ENCODE measurements at regions not wholly inside any gene's neighbourhood (a gene's known extent, or its start where the extent isn't known, plus 50 kb on each side); places are given as distances from the start of the nearest gene placed in this dataset.

DNA sequence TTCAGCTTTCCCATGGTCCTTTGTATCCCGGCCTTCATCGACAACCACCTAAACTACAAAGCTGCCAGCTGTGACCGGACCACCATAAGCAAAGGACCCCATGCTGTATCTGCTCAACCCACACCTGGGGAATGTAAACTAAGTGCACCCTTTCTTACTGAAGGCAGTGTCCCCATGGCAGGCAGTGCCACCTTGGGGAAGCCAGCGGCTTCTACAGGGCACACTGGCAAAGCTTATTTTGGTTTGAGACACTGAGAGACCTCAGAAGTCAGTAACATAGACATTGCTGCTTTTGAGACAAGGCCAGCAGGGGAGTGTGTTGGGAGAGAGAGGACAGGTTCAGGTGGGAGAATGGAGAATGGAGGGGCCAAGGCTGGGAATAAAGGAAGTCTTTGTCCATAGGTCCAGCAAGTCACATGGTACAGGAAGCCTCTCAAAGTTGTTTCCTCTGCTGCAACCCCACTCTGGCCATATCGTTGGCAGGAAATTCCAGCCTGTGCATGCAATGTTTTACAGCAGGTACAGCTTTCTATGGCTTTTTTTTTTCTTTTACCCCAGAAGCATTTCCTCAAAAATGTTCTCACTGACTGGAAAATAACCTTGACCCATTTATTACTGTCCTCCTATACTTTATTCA is 85.9 kb upstream of the NPVF start:
- DNase-seq = no peak

DNA sequence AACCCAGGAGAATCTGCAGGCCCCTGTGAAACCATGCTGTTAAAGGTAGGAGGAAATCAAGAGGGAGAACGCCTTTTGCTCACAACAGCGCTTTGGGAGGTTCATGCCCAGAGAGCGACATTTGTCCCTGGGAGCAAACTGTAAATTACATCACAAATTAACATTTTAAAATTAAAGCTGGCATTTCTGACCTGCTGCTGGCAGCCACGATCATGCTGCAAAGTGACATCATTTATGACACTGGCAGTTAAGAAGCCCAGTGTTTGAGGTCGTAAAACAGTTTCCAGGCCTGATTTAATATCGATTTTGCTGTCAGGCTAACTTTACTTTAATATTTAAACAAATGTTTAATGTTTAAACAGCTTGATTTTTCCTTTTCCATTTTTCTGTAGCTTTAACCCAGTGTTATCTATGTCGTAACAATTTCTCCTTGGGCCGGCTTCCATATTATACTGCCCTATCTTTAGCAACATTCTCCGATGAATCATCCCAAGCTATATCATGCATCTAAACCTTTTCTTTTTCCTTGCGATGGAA is 86.5 kb upstream of the NPVF start:
- no peak for DNase-seq

DNA sequence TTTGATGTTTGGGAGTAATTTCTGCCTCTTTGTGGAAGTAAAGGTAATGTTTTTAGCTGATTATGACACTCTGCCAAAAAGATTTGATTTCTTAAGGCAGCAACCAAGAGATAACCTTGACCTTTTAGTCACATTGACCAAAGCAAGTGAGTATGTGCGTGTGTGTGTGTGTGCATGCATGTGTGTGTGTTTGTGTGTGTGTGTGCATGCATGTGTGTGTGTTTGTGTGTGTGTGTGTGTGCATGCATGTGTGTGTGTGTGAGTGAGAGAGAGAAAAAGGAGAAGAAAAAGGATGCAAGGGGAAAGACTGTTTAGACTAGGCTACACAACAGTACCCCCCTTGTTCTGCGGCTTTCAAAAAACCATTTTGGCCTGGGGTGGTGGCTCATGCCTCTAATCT is 88.1 kb upstream of the NPVF start:
- no peak for DNase-seq

DNA sequence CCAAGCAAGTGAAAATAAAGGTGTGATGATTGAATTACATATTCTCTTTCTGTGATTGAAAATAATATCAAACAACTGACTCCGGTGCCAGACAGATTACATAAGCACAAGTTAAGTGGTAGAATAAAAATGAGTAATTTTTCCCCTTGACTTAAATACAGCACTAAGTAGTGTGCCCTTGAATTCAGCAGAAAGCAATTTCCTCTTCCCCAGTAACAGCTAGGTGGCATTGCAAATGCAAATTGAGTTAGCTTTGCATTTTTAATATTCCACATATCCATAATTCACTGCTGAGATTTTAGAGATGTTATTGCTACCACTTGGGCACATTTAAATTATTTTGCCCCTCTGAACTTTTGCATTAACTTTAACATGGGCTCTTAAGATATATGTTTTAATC is 89.8 kb upstream of the NPVF start:
- DNase-seq = no peak

DNA sequence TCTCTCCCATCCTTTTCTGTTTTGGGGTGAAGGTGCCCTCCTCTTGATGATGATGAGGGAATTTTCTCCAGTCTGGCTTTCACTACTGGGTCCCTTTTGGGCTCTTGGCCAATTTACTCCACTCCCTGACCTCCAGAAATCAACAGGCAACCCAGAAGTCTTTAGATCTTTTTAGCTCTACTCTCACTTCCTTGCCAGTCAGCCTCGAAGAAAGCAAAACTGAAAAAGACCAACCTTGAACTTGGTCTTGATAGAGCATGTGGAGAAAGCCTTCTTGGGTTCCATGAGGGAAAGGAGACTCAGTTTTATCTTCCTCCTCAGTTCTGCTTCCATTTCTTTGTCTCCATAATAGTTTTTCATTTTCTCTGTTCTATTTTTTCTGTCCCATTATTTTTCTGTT is 91.4 kb upstream of the NPVF start:
- DNase-seq = no peak

DNA sequence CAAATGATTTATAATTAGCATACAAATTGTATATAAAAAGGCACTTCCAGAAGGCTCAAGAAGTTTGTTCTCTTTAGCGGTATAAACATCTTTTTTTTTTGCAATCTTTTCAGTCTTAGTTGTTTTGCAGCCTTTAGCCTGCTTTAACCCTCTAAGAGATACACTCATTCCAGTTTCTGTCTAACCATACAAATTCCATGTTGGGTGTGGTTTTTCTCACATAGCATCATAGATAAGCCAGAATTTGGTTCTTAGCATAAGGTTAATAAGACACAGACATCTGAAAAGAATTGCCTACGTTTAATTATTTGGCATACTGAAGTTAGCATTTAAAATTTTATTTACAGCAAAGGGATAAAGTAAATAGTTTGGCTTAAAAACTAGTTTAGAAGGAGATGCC is 92.5 kb upstream of the NPVF start:
- DNase-seq = no peak

DNA sequence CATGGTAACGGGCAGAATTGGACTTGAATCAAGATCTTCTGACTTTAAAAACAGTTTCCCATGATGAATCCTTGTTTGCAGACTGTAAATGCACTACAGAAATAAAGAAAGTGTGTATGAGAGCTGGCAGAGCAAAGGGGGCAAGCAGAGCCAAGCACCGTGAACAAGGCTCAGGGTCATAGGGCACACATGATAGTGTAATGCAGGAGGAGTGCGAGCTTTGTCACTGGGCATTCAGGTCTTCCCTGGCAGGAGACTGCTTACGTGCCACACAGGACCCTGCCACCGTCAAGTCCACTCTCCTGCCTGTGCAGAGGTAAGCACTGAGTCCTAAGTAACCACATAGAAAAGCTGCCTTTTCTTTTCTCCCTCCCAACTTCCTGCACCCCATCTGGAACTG is 93.1 kb upstream of the NPVF start:
- no peak for DNase-seq

DNA sequence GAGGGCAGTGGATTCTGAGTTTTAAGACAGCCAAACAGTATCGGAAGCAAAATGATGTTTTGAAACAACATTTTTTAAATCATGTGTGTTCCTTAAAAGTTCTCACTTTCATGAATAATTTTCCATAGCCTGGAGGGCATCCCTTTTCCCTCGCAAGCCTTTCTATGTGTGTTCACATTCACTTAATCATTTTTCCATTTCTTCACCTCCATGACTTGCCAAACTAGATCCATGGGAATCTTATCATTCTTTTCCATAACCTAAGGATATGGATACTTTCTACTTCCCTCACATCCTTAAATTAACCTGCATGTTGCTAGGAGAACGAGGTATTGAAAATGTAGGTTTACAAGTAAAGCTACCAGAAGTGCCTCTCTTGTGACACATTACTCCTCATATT is 94.2 kb upstream of the NPVF start:
- no peak for DNase-seq

DNA sequence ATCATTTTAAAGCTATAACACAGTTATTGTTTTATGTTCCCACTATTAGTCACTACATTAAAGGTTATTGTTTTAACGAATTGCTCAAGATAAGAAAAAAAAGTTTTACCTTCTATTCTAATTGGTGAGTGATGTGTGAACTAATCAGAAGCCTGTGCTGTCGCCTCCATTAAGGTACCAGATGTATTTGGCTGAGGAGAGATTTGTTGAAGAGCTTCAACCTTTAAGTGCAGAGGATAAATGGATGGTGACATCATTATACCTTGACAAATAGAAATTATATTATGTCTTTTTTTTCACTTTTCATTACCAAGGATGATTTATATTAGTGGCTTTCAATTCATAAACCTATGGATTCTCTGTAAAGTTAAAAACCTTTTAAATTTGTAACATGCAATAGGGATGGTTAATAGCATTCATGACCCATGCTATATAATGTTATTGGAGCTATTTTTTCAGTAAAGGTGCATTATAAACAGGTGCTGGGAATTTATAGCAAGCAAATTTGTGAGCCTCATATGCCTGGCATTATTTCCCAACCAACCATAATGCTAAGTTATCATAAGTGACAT is 97.0 kb upstream of the NPVF start:
- DNase-seq = no peak

DNA sequence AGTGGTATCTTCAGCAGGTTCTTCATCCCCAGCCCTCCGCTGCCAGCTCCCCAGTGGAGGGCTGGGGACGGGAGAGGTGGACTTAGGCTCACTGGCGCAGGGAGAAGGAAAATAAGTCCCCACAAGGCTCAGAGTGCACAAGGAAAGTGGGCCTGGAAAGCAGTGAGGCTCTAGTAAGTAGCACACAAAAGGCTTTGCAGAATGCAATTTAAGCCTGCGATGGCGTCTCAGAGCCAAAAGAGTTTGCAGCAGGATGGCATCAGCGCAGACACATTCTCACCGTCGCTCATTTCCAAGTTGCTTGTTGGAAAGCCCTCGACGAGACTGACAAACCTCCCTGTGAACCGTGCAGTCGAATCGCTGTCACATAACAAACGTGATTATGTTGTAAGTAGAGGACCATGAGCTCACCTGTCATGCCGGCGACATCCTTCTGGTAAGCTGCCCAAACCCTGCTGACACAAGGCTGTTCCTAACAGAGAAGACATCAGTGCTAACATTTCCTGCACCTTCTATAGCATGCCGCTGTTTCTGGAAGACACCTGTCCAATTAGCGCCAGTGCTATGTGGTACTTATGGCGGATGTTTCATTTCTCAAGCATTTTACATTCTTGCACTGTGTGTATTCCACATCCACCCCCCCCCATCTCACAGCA is 98.3 kb upstream of the NPVF start:
- DNase-seq = no peak

DNA sequence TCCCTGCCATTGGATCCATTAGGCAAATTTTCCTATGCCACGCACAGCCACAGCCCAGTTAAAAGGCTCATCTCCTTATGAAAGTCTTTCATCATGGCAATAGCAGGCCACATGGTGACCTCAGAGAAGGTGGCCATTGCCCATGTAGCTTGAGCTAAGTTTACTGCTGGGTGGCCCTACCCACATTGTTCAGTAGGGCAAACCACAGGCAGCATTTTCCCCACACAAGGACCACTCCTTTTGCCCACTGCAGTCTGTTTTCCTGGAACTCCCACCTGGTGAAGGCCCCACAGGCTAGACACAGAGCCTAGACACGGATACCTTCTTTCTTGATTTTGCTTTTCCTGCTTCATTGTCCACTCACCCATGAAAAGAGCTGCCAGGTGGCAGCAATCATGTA is 101.5 kb upstream of the NPVF start:
- DNase-seq = no peak

DNA sequence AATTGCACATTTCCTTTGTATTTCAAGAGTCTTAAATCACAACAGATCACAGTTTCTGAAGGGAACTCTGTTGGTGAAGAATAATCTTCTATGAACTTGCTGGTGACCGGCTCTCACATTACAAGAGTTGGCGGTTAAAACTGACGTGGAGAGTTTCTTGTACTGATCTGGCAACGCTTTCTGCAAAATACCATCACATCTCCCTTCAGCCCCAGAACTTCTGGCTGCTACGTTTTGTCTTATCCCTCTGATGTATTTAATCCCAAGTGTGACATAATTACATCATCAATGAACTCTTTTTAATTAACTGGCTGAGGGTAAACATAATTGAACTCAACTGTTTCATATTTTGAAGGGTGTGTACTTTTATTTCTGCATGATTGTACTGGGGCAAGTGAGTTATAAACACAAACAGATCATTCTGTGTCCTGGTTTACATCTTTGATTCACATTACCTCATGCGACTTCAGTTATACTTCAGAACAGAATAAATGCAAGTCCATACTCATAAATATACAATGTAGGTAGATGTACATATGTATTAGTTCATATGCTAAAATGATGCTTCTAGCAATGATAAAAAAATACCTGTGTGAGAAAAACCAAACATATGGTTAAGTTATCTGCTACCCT is 105.1 kb upstream of the NPVF start:
- DNase-seq = no peak

DNA sequence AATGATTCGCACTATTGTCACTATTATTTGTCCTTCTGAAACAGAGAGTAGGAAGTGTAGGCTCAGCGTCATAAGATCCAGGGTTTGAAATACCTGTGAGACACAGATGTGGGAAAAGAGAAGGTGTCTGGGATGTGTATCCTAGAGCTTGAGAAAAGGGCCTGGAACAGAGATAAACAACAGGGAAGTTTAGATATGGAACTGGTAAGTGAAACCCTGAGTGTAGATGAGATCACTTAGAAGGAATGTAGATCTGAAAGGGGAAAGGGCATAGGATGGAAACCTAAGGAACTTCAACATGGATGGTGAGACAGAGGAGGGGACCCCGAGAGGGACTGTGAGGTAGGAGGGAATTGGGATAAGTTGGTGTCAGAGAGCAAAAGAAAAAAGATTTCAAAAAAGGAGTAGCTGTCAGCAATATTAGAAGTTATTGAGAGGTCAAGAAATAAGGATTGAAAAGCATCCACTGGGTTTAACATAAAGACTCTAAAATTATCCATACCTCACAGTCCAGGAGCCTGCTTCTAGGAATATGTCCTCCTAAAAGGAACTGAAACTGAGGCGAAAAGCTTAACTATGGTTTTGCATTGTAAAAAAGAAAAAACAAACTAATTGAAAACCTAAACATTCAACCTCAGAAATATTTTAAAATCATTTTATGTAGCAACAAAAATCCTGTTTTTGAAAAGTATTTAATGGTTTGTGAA is 119.2 kb upstream of the NPVF start:
- no peak for DNase-seq

DNA sequence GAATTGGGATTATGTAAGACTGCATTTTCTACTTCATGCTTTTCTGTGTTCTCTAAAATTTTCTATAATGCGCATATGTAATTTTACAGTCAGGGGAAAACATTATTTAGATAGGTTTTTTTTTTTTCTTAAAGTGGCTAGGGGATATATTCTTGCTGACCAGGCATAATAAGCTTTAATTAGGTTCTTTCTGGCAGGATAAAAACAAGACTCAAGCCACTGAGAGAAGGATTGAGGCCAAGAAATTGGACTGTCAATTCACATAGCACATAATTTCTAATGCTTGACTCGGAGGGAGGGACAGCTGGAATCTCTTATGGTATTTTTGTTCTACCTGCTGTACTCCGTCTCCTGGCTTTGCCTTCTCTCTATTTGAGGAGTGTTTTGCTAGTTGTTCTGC is 119.8 kb upstream of the NPVF start:
- DNase-seq = no peak

DNA sequence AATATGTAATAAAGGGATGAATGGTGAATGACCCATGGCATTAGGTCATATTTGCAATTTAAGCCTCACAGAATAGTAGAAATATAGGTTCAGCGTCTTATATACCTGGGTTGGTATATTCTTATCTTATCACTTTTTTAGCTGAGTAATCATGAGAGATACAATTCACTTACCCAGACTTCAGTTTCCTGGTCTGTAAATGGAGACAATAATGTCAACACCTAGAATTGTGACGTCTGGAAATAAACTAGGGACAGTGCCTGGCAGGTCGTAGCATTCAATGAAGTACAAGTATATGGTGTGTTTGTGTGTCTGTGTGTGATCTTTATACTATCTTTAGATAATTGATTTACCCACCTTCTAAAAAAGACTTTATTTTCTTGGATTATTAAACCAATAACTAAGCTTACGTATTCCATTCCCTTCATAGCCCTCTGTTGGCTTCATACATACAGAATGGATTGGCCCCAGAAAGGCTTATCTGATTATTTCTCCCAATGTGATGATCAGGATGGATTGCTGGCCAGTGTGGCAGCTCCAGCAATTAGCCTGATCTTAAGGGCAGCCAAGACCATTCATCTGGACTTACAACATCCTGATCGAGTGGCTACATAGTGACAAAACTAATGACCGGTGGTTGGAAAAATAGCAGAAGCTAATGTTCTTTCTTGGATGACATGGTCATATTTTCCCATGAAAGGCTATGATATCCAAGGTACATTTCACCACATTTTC is 121.2 kb upstream of the NPVF start:
- no peak for DNase-seq

DNA sequence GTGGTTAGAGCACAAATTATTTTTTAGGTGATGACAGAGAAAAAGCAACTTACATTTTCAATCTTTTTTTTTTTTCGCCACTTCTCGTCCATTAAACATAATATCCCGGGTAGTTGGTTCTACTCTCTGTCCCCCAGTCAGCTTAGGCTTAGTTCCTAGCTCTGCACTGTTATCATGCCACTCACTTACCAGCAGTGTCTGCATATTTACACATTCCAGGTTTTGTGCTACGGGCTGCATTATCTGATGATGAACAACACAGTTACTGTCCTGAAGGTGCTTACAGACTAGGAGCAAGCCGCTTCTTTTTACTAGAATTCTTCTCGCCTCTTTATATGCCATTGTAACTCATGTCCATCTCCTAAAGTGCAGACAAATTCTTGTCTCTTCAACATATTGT is 121.8 kb upstream of the NPVF start:
- DNase-seq = no peak

DNA sequence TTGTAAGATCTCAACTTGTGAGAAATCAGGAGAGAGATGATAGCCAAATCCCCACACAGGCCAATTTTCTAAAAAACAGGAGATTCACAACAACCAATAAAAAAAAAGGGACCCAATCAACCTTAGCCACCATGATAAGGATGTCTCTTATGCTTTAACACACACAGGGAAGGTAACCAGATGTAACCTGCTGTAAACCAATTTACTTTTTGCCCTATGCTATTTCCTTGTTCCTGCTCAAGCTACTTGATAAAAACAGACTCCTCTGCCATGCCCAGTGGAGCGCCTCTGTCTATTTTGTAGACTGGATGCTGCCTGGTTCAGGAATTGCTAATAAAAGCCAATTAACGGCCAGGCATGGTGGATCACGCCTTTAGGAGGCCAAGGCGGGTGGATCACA is 123.5 kb upstream of the NPVF start:
- no peak for DNase-seq

DNA sequence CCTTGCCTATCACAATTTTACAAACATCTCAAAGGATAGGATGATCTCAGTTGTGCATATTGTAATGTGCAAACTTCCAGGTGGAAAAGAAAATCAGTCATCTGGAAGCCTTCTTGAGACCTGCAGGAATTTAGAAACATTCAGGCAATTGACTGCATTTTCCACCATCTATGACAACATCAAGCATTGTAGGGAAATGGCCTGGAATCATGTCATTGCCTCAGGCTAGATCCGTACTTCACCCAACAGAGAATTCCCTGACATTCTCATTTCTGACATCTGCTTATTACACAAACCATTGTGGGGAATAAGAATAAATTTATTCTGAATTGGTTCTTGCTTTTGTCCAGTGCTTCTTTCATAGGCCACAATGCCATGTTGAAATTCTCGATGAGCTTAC is 124.9 kb upstream of the NPVF start:
- DNase-seq = no peak

DNA sequence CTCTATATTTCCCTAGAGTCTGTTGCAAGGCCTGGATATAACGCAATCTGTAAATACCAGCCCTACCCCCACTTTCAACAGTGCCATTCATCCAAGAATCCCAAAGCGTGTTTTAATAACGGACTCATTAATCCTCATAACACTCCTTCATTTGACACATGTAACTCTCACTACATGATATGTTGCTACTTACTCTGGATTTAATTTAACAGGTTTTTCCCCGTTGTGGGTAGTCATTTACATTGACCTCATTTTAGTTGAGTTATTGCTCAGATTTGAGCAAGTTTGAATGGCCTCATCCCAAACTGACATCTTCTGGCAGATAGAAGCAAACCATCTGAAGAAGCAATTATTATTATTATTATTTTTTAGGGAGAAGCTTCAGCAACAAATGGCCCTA is 125.4 kb upstream of the NPVF start:
- no peak for DNase-seq

DNA sequence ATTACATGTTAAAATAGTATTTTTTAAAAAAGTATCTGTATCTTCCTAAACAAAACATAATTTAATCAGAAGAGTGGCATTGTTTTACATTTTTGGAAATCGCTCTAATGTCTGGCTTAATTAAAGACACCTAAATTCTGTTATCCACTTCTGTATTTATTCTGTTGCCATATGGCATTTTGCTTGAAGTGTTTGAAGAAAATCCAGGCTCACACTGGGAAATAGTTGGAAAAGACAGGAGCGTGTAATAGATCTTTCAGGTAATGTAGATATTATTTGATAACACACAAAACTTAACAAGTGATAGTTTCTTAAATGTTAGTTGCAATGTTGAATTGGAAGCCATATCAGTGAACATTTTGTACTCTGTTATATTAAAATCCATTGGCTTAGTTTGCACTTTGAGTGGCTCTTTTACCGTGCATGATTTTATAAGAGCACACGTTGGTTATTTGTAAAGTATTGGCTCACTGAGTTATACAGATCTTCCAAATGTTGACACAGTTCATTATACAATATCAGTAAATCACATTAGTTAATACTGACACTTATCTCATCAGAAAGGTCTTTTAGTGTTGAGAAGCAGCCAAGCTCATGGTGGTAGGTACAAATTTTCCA is 128.4 kb upstream of the NPVF start:
- no peak for DNase-seq

DNA sequence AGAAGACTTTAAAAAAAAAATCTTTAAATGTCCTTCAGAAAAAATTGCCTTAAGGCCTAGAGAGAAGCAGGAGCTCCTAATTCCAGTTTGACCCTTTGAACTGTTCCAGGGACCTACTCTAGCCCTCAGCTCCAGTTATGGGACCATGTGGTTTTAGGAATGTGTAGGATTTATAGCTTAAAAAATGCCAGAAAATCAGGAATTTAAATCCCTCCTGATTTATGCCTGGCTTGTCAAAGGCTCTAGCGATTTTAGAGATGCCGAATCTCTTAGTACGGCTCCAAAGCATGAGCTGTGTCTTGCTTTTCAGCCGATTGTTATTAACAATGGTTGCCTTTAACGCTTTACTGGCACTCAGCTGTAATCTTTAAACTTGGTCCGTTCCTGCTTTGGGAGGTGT is 130.6 kb upstream of the NPVF start:
- DNase-seq = peak in 1 of 56 donors; percentile 25
